OCI-LY7 (cell line): ENCODE measurements at regions not wholly inside any gene's neighbourhood (a gene's known extent, or its start where the extent isn't known, plus 50 kb on each side); places are given as distances from the start of the nearest gene placed in this dataset.

Experiments
- CTCF ChIP-seq: fragments of 200-600 bp; sonication (generic); conservative IDR thresholded peaks from 2 replicates; pipeline ENCODE4 v1.5.1; 2014; ENCODE audit warnings: mild to moderate bottlenecking, antibody characterized with exemption, low read length, moderate library complexity, mixed read lengths
- EZH2phosphoT487 ChIP-seq: fragments of 200-600 bp; sonication (generic); IDR thresholded peaks from 2 replicates; pipeline ENCODE4 v1.6.1; 2018; ENCODE audit warnings: low read depth, borderline replicate concordance, mild to moderate bottlenecking, mixed run types, antibody characterized with exemption, low read length, moderate library complexity, mixed read lengths

- TF ChIP-seq EZH2phosphoT487 (no peak), CTCF (no peak)
These were observed 262.7 kb upstream of the TCF21 start for GRCh38 chr6:133626096-133626666.
